Natural killer cell (primary cell): ENCODE measurements at regions not wholly inside any gene's neighbourhood (a gene's known extent, or its start where the extent isn't known, plus 50 kb on each side); places are given as distances from the start of the nearest gene placed in this dataset.

ENCODE experiments used
- ATAC-seq, 3 donors: fragments of 150-1000 bp in 2 of 3; fragments of 200-7000 bp in 1 of 3; cut with Tn5 transposase; 1 replicate in 1 of 3; 2 replicates in 2 of 3; pipeline ENCODE4 v1.10.0; 2021; ENCODE audit warnings: mild to moderate bottlenecking in 2 of 3, moderate library complexity in 2 of 3
- DNase-seq, 2 donors: peaks; one replicate each; pipeline versions ENCODE4 v3.0.0 to v3.0.0-alpha.2; 2013 to 2021; ENCODE audit warnings: mixed read lengths in 1 of 2
- H3K27ac ChIP-seq: one replicate; pipeline ENCODE4 v1.5.1; 2013; ENCODE audit warnings: mild to moderate bottlenecking, low read length
- H3K27me3 ChIP-seq: one replicate; pipeline ENCODE4 v1.6.1; 2013; ENCODE audit warnings: low read length; ENCODE audit not compliant: control insufficient read depth, insufficient read depth
- H3K36me3 ChIP-seq: one replicate; pipeline ENCODE4 v1.6.1; 2013; ENCODE audit warnings: low read length; ENCODE audit not compliant: control insufficient read depth, insufficient read depth
- H3K4me1 ChIP-seq: one replicate; pipeline ENCODE4 v1.6.1; 2013; ENCODE audit warnings: low read length; ENCODE audit not compliant: control insufficient read depth, insufficient read depth
- H3K4me3 ChIP-seq: one replicate; pipeline ENCODE4 v1.5.1; 2013; ENCODE audit warnings: low read length
- H3K9me3 ChIP-seq: one replicate; pipeline ENCODE4 v1.6.1; 2013; ENCODE audit warnings: low read length; ENCODE audit not compliant: control insufficient read depth, insufficient read depth
- H3K27ac Mint-ChIP-seq, 2 donors: one replicate each; pipeline ENCODE4 v1.8.0; 2022; ENCODE audit warnings: mild to moderate bottlenecking in 2 of 2, mixed read lengths in 2 of 2, moderate library complexity in 1 of 2
- H3K27me3 Mint-ChIP-seq, 2 donors: one replicate each; pipeline ENCODE4 v1.8.0; 2022; ENCODE audit warnings: low read depth in 2 of 2, mixed read lengths in 2 of 2
- H3K36me3 Mint-ChIP-seq: one replicate; pipeline ENCODE4 v1.8.0; 2022; ENCODE audit warnings: mixed read lengths
- H3K4me1 Mint-ChIP-seq, 2 donors: one replicate each; pipeline ENCODE4 v1.8.0; 2022; ENCODE audit warnings: mixed read lengths in 2 of 2
- H3K4me3 Mint-ChIP-seq: one replicate; pipeline ENCODE4 v1.8.0; 2022; ENCODE audit warnings: mild to moderate bottlenecking, moderate library complexity, mixed read lengths
- H3K9me3 Mint-ChIP-seq, 2 donors: one replicate each; pipeline ENCODE4 v1.8.0; 2022; ENCODE audit warnings: mixed read lengths in 2 of 2
- WGBS: methylation state at CpG from one replicate; pipeline ENCODE4 v1.1.7; 2013; ENCODE audit warnings: missing lambda C conversion rate; ENCODE audit not compliant: insufficient coverage; 5-methylcytosine and 5-hydroxymethylcytosine counted together
- intact Hi-C: fragments of 100-400 bp; cut with micrococcal nuclease; formaldehyde crosslinking; loops from one replicate; pipeline ENCODE4 v1.14.2; 2022
- TF ChIP-seq, protein P1 (sequence below): fragments of 200-600 bp; IDR thresholded peaks from one replicate; pipeline ENCODE4 v1.8.0; 2022; ENCODE audit warnings: antibody characterized with exemption

DNA sequence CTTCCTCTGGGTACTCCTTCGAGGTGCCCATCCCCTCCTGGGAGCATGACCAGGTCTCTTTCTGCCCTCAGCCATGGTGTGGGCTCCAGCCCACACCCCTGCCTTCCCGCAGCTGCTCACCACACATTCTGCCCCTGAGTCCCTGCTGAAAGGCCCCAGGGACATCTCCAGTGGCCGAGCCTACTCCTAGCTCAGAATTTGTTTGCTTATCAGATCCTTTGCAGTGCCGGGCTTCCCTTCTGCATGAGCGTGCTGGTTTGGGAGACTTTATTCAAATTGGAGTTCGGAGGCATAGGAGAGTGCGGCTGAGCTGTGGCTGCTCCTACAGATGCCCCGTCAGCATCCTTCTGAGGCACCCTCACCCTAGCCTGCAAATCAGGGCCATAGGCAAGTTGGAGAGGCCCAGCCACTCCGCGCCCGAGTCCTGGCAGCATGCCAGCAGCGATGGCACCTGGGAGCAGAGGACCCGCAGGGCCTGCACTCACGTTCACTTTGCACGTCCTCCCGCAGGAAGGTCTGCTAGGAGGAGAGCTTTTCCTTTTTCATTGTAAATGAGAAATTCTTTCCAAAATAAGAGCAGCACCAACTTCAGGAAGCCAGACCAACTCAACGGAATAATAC is 327.3 kb downstream of the QKI start:
- 88% methylated on average over 16 of the region's 17 CpGs for WGBS
- no peak for DNase-seq
- H3K4me3 Mint-ChIP-seq: no peak overlapping the region
- ATAC-seq: no peak
- Histone ChIP-seq H3K27me3 (no peaks in the 10 kb centered on the region), H3K9me3 (no peaks in the 10 kb centered on the region), H3K4me1 (no peaks in the 10 kb centered on the region), H3K36me3 (no peaks in the 10 kb centered on the region), H3K27ac (no peak overlapping the region), H3K4me3 (no peak overlapping the region)
- H3K36me3 Mint-ChIP-seq: no peaks in the 10 kb centered on the region
- peaks cover 0 to 5% of the 10 kb centered on the region in 2 donors for H3K27me3 Mint-ChIP-seq
- H3K4me1 Mint-ChIP-seq: peaks cover 18 to 21% of the 10 kb centered on the region in 2 donors
- no peak overlapping the region for H3K27ac Mint-ChIP-seq
- TF ChIP-seq, protein P1, sequence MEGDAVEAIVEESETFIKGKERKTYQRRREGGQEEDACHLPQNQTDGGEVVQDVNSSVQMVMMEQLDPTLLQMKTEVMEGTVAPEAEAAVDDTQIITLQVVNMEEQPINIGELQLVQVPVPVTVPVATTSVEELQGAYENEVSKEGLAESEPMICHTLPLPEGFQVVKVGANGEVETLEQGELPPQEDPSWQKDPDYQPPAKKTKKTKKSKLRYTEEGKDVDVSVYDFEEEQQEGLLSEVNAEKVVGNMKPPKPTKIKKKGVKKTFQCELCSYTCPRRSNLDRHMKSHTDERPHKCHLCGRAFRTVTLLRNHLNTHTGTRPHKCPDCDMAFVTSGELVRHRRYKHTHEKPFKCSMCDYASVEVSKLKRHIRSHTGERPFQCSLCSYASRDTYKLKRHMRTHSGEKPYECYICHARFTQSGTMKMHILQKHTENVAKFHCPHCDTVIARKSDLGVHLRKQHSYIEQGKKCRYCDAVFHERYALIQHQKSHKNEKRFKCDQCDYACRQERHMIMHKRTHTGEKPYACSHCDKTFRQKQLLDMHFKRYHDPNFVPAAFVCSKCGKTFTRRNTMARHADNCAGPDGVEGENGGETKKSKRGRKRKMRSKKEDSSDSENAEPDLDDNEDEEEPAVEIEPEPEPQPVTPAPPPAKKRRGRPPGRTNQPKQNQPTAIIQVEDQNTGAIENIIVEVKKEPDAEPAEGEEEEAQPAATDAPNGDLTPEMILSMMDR: no peak
- intact Hi-C loops: no loop called here
- no peaks in the 10 kb centered on the region for H3K9me3 Mint-ChIP-seq

DNA sequence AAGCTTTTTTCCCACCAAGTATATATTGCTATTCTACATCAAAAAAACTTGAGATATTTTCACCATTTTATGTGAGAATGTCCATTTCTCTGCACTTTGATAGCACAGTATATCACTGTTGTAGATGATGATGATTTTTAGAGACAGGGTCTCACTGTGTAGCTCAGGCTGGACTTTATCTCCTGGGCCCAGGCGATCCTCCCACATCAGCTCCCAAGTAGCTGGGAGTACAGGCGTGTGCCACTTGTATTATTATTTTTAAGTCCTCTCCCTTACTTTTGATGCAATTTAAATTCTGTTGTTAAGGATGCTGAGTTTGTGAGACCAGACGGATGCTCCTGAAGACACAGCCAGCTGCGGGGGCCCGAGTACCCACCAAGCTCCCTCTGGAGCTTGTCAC is 326.8 kb downstream of the QKI start:
- H3K27ac Mint-ChIP-seq: no peak overlapping the region
- Histone ChIP-seq H3K4me1 (no peaks in the 10 kb centered on the region), H3K4me3 (no peak overlapping the region), H3K27ac (no peak overlapping the region), H3K9me3 (no peaks in the 10 kb centered on the region), H3K36me3 (no peaks in the 10 kb centered on the region), H3K27me3 (no peaks in the 10 kb centered on the region)
- TF ChIP-seq, protein P1: no peak
- peaks cover 0 to 7% of the 10 kb centered on the region in 2 donors for H3K27me3 Mint-ChIP-seq
- no peaks in the 10 kb centered on the region for H3K9me3 Mint-ChIP-seq
- H3K36me3 Mint-ChIP-seq: no peaks in the 10 kb centered on the region
- peaks cover 15 to 18% of the 10 kb centered on the region in 2 donors for H3K4me1 Mint-ChIP-seq
- no peak for ATAC-seq
- WGBS: 97% methylated on average over 3 of the region's 5 CpGs
- intact Hi-C loops: no loop called here
- H3K4me3 Mint-ChIP-seq: no peak overlapping the region
- no peak for DNase-seq

DNA sequence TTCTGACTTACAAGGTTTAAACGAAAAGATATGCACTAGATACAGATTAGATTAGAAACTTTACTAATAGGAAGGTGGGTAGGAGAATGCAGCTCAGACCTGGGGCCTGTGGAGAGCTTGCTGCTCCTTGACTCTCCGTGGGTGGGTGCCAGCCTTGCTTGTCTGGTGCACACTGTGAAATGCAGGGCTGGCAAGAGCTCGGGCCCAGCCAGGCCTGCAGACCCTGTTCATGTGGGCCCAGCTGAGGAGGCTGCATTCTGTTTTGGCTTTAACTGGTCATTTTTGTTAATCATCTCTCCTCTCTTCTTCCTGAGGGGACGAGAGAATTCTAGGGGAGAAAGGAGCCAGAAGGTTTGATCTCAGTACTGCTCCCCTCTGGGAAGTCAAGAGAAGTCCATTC is 325.4 kb downstream of the QKI start:
- WGBS: 92% methylated on average over 3 of the region's 4 CpGs
- Histone ChIP-seq H3K4me3 (no peak overlapping the region), H3K9me3 (no peaks in the 10 kb centered on the region), H3K4me1 (peaks cover 12% of the 10 kb centered on the region), H3K27me3 (no peaks in the 10 kb centered on the region), H3K36me3 (no peaks in the 10 kb centered on the region), H3K27ac (no peak overlapping the region)
- no peak overlapping the region for H3K27ac Mint-ChIP-seq
- H3K27me3 Mint-ChIP-seq: peaks cover 8 to 10% of the 10 kb centered on the region in 2 donors
- no peak for ATAC-seq
- H3K36me3 Mint-ChIP-seq: no peaks in the 10 kb centered on the region
- TF ChIP-seq, protein P1: no peak
- no peak overlapping the region for H3K4me3 Mint-ChIP-seq
- intact Hi-C loops: no loop called here
- peaks cover 18 to 25% of the 10 kb centered on the region in 2 donors for H3K4me1 Mint-ChIP-seq
- no peaks in the 10 kb centered on the region for H3K9me3 Mint-ChIP-seq
- no peak for DNase-seq

DNA sequence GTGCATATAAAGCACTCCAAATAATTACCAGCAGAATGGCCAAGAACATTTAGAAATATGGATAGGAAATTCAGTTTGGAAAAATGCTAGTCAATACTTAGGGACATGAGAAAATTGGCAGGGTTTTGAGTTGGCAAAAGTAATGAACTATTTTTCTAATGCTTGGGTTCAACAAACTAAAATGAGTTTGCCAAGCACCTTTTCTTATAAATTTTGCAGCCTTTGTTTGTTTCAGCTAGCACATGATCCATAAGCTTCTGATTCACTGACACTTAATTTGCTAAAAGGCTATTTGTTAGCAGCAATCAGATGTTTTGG is 324.8 kb downstream of the QKI start:
- no peak for DNase-seq
- intact Hi-C loops: no loop called here
- Histone ChIP-seq H3K4me1 (peaks cover 13% of the 10 kb centered on the region), H3K27me3 (no peaks in the 10 kb centered on the region), H3K9me3 (no peaks in the 10 kb centered on the region), H3K4me3 (no peak overlapping the region), H3K27ac (no peak overlapping the region), H3K36me3 (no peaks in the 10 kb centered on the region)
- Mint-ChIP-seq H3K4me1 (peaks cover 22 to 30% of the 10 kb centered on the region in 2 donors), H3K4me3 (no peak overlapping the region), H3K36me3 (no peaks in the 10 kb centered on the region), H3K9me3 (no peaks in the 10 kb centered on the region), H3K27ac (no peak overlapping the region), H3K27me3 (peaks cover 10 to 12% of the 10 kb centered on the region in 2 donors)
- TF ChIP-seq, protein P1: no peak
- ATAC-seq: no peak
